ENCODE measurements at regions not wholly inside any gene's neighbourhood (a gene's known extent, or its start where the extent isn't known, plus 50 kb on each side); places are given as distances from the start of the nearest gene placed in this dataset.

- TF ChIP-seq, protein P1, sequence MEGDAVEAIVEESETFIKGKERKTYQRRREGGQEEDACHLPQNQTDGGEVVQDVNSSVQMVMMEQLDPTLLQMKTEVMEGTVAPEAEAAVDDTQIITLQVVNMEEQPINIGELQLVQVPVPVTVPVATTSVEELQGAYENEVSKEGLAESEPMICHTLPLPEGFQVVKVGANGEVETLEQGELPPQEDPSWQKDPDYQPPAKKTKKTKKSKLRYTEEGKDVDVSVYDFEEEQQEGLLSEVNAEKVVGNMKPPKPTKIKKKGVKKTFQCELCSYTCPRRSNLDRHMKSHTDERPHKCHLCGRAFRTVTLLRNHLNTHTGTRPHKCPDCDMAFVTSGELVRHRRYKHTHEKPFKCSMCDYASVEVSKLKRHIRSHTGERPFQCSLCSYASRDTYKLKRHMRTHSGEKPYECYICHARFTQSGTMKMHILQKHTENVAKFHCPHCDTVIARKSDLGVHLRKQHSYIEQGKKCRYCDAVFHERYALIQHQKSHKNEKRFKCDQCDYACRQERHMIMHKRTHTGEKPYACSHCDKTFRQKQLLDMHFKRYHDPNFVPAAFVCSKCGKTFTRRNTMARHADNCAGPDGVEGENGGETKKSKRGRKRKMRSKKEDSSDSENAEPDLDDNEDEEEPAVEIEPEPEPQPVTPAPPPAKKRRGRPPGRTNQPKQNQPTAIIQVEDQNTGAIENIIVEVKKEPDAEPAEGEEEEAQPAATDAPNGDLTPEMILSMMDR (IDR thresholded peaks at IDR 0.05), result no peak
- DNase-seq (ENCODE audit: low spot score) (no peak), ATAC-seq (ENCODE audit: insufficient number of reproducible peaks, low FRiP score, low read depth) (no peak)
These were observed 155.0 kb upstream of the IRX2 start for GRCh38 chr5:2906302-2907090.

DNA sequence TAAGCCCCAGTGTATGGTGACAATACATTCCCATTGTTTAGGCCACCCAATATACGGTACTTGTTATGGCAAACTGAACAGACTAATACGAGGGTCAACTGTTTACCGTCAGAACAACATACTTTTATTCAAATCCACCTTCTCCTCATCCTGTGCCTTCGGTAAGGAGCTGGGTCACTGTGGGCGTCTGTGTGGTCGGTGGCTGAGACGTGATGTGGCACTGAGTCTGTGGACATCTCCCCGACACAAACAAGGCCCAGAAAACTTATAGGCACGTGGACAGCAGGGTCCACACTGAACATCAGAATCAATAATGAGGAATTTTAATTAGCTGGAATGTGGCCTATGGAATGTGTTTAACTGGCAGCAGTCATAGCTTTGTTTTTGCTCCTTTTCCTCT, 154.3 kb upstream of the IRX2 start:
- H3K4me1 ChIP-seq (ENCODE audit: control insufficient read depth in 1 of 2, low read depth in 2 of 2), result no peaks in the 10 kb centered on the region
- H3K27ac ChIP-seq, result no peak overlapping the region
- no peak overlapping the region for H3K4me3 ChIP-seq
- ATAC-seq (ENCODE audit: insufficient number of reproducible peaks, low FRiP score, low read depth) (no peak), DNase-seq (ENCODE audit: low spot score) (no peak)
- H3K36me3 ChIP-seq, result no peaks in the 10 kb centered on the region
- TF ChIP-seq, protein P1 (IDR thresholded peaks at IDR 0.05), result no peak
- H3K9me3 ChIP-seq, result no peaks in the 10 kb centered on the region
- no peaks in the 10 kb centered on the region for H3K27me3 ChIP-seq (replicated peaks; ENCODE audit: insufficient read depth)

More at GRCh38 chr5:2906302-2907090, 155.0 kb upstream of the IRX2 start:
- Histone ChIP-seq H3K4me1 (ENCODE audit: control insufficient read depth in 1 of 2, low read depth in 2 of 2) (no peaks in the 10 kb centered on the region), H3K9me3 (no peaks in the 10 kb centered on the region), H3K4me3 (no peak overlapping the region), H3K27ac (no peak overlapping the region), H3K27me3 (replicated peaks; ENCODE audit: insufficient read depth) (no peaks in the 10 kb centered on the region), H3K36me3 (no peaks in the 10 kb centered on the region)

DNA sequence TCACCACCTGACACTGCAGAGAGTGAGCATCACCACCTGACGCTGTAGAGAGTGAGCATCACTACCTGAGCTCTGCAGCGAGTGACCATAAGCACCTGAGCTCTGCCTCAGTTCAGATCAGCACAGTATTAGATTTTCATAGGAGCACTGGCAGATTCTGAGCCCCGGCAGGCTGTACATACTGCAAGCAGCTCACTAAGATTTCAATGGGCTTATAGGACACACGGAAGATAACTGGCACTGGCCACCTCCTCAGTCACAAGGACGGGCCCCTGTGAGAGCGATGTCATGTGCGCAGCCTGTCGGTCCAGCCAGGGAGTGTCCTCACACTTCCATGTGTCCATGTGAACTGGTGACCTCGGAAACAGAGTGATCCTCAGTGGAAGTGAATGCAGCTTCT, 153.5 kb upstream of the IRX2 start:
- no peaks in the 10 kb centered on the region for H3K36me3 ChIP-seq
- H3K4me3 ChIP-seq, result no peak overlapping the region
- ATAC-seq (ENCODE audit: insufficient number of reproducible peaks, low FRiP score, low read depth), result no peak
- H3K27ac ChIP-seq, result no peak overlapping the region
- no peaks in the 10 kb centered on the region for H3K9me3 ChIP-seq
- no peak for DNase-seq (ENCODE audit: low spot score)
- no peaks in the 10 kb centered on the region for H3K27me3 ChIP-seq (replicated peaks; ENCODE audit: insufficient read depth)
- TF ChIP-seq, protein P1 (IDR thresholded peaks at IDR 0.05), result no peak
- no peaks in the 10 kb centered on the region for H3K4me1 ChIP-seq (ENCODE audit: control insufficient read depth in 1 of 2, low read depth in 2 of 2)

- H3K27me3 ChIP-seq (replicated peaks; ENCODE audit: insufficient read depth), result no peaks in the 10 kb centered on the region
- H3K9me3 ChIP-seq, result no peaks in the 10 kb centered on the region
- ATAC-seq (ENCODE audit: insufficient number of reproducible peaks, low FRiP score, low read depth) (no peak), DNase-seq (ENCODE audit: low spot score) (no peak)
- no peaks in the 10 kb centered on the region for H3K36me3 ChIP-seq
- no peak overlapping the region for H3K27ac ChIP-seq
- TF ChIP-seq, protein P1 (IDR thresholded peaks at IDR 0.05), result no peak
- H3K4me1 ChIP-seq (ENCODE audit: control insufficient read depth in 1 of 2, low read depth in 2 of 2), result no peaks in the 10 kb centered on the region
- no peak overlapping the region for H3K4me3 ChIP-seq
These were observed 152.9 kb upstream of the IRX2 start for GRCh38 chr5:2904399-2904798.

DNA sequence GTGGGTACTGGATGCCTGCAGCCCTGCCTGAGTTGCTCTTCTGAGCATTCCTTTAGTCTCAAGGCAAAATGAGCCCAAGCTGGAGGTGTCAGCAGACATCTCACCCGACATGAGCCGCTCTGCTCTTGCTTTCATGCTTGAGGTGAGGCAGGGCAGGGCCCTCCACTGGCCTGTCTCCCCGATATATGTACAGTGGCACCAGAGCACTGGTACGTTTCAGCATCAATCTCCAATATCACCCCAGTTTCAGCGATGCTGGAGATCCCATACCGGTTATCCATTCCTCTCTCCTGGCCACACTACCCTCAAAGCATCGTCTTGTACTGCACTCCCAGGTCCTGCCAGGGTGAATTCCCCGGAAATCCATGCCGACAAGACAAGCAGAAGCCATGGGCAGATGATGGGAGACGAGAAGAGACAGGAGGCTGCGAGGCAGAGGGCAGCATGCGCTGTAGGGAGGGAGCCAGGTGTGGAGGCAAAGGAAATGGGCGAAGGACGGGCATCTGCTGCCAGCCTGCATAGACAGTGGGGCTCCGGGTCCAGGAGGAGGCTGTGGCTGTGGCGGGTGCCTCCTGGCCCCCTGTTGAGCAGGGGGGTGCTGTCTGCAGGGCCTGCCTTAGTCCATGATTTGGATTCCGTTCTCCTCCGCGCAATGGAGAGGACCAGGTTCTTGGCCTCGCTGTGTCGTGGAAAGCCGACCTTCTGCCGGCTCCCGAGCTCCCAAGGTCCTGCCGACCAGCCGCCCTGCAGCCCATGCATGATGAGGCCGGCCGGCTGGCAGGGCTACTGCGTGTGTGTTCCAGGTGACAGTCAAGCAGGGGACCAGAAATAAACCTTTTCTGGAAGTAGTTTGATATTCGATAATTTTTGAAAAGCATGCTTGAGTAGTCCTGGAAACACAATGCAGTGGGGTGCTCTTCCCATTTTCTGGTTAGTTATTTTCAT, 152.2 kb upstream of the IRX2 start:
- Histone ChIP-seq H3K4me3 (no peak overlapping the region), H3K27ac (no peak overlapping the region), H3K4me1 (ENCODE audit: control insufficient read depth in 1 of 2, low read depth in 2 of 2) (no peaks in the 10 kb centered on the region), H3K27me3 (replicated peaks; ENCODE audit: insufficient read depth) (no peaks in the 10 kb centered on the region), H3K9me3 (no peaks in the 10 kb centered on the region), H3K36me3 (no peaks in the 10 kb centered on the region)
- ATAC-seq (ENCODE audit: insufficient number of reproducible peaks, low FRiP score, low read depth), result no peak
- TF ChIP-seq, protein P1 (IDR thresholded peaks at IDR 0.05), result no peak
- no peak for DNase-seq (ENCODE audit: low spot score)
